ENCODE measurements at regions not wholly inside any gene's neighbourhood (a gene's known extent, or its start where the extent isn't known, plus 50 kb on each side); places are given as distances from the start of the nearest gene placed in this dataset.

- TF ChIP-seq CTCF (IDR thresholded peaks at IDR 0.05) (no peak), POLR2A (IDR thresholded peaks at IDR 0.05) (no peak)
These were observed 68.7 kb upstream of the SP4 start for GRCh38 chr7:21359163-21359562.

All from lower leg skin (tissue), 3 donors.